ENCODE measurements at regions not wholly inside any gene's neighbourhood (a gene's known extent, or its start where the extent isn't known, plus 50 kb on each side); places are given as distances from the start of the nearest gene placed in this dataset.

GRCh38 chr7:53418834-53419482 is 383.5 kb downstream of the POM121L12 start:
- Mint-ChIP-seq H3K4me3 (ENCODE audit: low read depth, unreplicated experiment) (no peak overlapping the region), H3K27me3 (ENCODE audit: unreplicated experiment) (no peaks in the 10 kb centered on the region), H3K9me3 (ENCODE audit: low read depth, unreplicated experiment) (peaks cover 18% of the 10 kb centered on the region), H3K36me3 (ENCODE audit: insufficient read depth, unreplicated experiment) (no peaks in the 10 kb centered on the region), H3K27ac (ENCODE audit: unreplicated experiment) (no peak overlapping the region), H3K4me1 (ENCODE audit: low read depth, unreplicated experiment) (no peaks in the 10 kb centered on the region)
- TF ChIP-seq, protein P1, sequence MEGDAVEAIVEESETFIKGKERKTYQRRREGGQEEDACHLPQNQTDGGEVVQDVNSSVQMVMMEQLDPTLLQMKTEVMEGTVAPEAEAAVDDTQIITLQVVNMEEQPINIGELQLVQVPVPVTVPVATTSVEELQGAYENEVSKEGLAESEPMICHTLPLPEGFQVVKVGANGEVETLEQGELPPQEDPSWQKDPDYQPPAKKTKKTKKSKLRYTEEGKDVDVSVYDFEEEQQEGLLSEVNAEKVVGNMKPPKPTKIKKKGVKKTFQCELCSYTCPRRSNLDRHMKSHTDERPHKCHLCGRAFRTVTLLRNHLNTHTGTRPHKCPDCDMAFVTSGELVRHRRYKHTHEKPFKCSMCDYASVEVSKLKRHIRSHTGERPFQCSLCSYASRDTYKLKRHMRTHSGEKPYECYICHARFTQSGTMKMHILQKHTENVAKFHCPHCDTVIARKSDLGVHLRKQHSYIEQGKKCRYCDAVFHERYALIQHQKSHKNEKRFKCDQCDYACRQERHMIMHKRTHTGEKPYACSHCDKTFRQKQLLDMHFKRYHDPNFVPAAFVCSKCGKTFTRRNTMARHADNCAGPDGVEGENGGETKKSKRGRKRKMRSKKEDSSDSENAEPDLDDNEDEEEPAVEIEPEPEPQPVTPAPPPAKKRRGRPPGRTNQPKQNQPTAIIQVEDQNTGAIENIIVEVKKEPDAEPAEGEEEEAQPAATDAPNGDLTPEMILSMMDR (IDR thresholded peaks at IDR 0.05; ENCODE audit: unreplicated experiment): no peak
- no TSS peak for BruUV-seq (replicated peaks)
- CTCF ChIA-PET: no interaction called here
- no peak for DNase-seq
- intact Hi-C loops (cut with micrococcal nuclease; ENCODE audit: unreplicated experiment): no loop called here

DNA sequence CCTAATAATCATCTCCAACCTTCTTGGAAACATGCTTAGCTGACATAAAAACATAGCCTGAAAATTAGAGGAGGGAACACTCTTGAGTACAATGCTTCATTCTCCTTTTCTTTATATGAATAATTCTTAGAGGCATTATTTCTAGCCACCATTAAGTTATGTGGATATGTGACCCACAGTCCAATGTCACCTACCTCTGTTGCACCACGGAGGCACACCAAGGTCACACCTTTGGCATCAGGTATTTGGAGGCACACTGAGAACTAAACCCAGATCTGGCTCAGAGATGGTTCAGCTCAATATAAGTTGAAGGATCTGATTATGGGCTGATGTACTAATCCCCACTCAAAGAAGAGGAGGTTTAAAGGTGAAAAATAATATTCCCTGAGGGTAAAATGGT is 385.1 kb downstream of the POM121L12 start:
- CTCF ChIA-PET: no interaction called here
- no peak overlapping the region for H3K4me3 Mint-ChIP-seq (ENCODE audit: low read depth, unreplicated experiment)
- TF ChIP-seq, protein P1 (IDR thresholded peaks at IDR 0.05; ENCODE audit: unreplicated experiment): no peak
- no peak for DNase-seq
- peaks cover 19% of the 10 kb centered on the region for H3K9me3 Mint-ChIP-seq (ENCODE audit: low read depth, unreplicated experiment)
- intact Hi-C loops (cut with micrococcal nuclease; ENCODE audit: unreplicated experiment): no loop called here
- no TSS peak for BruUV-seq (replicated peaks)
- no peaks in the 10 kb centered on the region for H3K36me3 Mint-ChIP-seq (ENCODE audit: insufficient read depth, unreplicated experiment)
- H3K27ac Mint-ChIP-seq (ENCODE audit: unreplicated experiment): no peak overlapping the region
- no peaks in the 10 kb centered on the region for H3K4me1 Mint-ChIP-seq (ENCODE audit: low read depth, unreplicated experiment)
- no peaks in the 10 kb centered on the region for H3K27me3 Mint-ChIP-seq (ENCODE audit: unreplicated experiment)

DNA sequence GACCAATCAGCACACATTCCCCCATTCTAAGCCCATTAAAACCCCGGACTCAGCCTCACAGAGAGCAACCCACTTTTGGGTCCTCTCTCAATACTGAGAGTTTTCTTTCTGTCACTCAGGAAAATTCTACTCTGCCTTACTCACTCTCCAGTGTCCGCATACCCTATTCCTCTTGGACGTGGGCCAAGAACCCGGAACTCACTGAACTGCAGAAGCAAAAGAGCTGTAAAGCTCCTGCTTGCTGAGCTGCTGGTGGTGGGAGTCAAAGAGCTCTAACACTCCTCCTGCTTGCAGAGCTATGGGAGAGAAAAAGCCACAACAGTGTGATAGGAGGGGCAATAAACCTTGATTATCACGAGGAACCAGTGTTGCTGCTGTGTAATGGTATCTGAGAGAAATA is 386.9 kb downstream of the POM121L12 start:
- Mint-ChIP-seq H3K4me1 (ENCODE audit: low read depth, unreplicated experiment) (no peaks in the 10 kb centered on the region), H3K27me3 (ENCODE audit: unreplicated experiment) (no peaks in the 10 kb centered on the region), H3K4me3 (ENCODE audit: low read depth, unreplicated experiment) (no peak overlapping the region), H3K36me3 (ENCODE audit: insufficient read depth, unreplicated experiment) (no peaks in the 10 kb centered on the region), H3K9me3 (ENCODE audit: low read depth, unreplicated experiment) (peaks cover 11% of the 10 kb centered on the region), H3K27ac (ENCODE audit: unreplicated experiment) (no peak overlapping the region)
- DNase-seq: no peak
- intact Hi-C loops (cut with micrococcal nuclease; ENCODE audit: unreplicated experiment): no loop called here
- TF ChIP-seq, protein P1 (IDR thresholded peaks at IDR 0.05; ENCODE audit: unreplicated experiment): no peak
- no TSS peak for BruUV-seq (replicated peaks)
- CTCF ChIA-PET: no interaction called here

GRCh38 chr7:53426145-53426750 is 390.8 kb downstream of the POM121L12 start:
- no peaks in the 10 kb centered on the region for H3K4me1 Mint-ChIP-seq (ENCODE audit: low read depth, unreplicated experiment)
- H3K4me3 Mint-ChIP-seq (ENCODE audit: low read depth, unreplicated experiment): no peak overlapping the region
- no peaks in the 10 kb centered on the region for H3K36me3 Mint-ChIP-seq (ENCODE audit: insufficient read depth, unreplicated experiment)
- DNase-seq: no peak
- no peaks in the 10 kb centered on the region for H3K27me3 Mint-ChIP-seq (ENCODE audit: unreplicated experiment)
- H3K9me3 Mint-ChIP-seq (ENCODE audit: low read depth, unreplicated experiment): peaks cover 9% of the 10 kb centered on the region
- H3K27ac Mint-ChIP-seq (ENCODE audit: unreplicated experiment): no peak overlapping the region
- no TSS peak for BruUV-seq (replicated peaks)
- CTCF ChIA-PET: no interaction called here
- TF ChIP-seq, protein P1 (IDR thresholded peaks at IDR 0.05; ENCODE audit: unreplicated experiment): no peak
- intact Hi-C loops (cut with micrococcal nuclease; ENCODE audit: unreplicated experiment): no loop called here

Measured in Calu3 (cell line).